ENCODE measurements at regions not wholly inside any gene's neighbourhood (a gene's known extent, or its start where the extent isn't known, plus 50 kb on each side); places are given as distances from the start of the nearest gene placed in this dataset.

DNA sequence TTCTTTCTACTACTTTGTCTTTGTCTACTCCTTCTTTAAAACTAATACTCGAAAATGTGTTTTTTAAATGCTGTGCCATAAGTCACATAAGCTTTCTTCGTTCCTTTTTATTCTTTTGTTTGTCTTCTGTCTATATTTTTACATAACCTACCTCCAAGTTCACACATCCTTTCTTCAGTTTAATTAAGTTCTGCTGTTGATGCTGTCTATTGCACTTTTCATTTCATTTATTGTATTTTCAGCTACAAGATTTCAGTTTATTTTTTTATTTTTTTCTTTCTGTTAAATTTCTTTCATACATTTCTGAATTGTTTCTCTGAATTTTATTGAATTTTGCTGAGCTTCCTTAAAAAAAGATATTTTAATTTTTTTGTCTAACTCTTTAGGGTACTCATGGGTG, 878.2 kb downstream of the MAT2B start:
- TF ChIP-seq, protein P1, sequence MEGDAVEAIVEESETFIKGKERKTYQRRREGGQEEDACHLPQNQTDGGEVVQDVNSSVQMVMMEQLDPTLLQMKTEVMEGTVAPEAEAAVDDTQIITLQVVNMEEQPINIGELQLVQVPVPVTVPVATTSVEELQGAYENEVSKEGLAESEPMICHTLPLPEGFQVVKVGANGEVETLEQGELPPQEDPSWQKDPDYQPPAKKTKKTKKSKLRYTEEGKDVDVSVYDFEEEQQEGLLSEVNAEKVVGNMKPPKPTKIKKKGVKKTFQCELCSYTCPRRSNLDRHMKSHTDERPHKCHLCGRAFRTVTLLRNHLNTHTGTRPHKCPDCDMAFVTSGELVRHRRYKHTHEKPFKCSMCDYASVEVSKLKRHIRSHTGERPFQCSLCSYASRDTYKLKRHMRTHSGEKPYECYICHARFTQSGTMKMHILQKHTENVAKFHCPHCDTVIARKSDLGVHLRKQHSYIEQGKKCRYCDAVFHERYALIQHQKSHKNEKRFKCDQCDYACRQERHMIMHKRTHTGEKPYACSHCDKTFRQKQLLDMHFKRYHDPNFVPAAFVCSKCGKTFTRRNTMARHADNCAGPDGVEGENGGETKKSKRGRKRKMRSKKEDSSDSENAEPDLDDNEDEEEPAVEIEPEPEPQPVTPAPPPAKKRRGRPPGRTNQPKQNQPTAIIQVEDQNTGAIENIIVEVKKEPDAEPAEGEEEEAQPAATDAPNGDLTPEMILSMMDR (IDR thresholded peaks at IDR 0.05): no peak
- Histone ChIP-seq H3K27ac (no peak overlapping the region), H3K4me3 (no peak overlapping the region)
- DNase-seq (ENCODE audit: low spot score): no peak

DNA sequence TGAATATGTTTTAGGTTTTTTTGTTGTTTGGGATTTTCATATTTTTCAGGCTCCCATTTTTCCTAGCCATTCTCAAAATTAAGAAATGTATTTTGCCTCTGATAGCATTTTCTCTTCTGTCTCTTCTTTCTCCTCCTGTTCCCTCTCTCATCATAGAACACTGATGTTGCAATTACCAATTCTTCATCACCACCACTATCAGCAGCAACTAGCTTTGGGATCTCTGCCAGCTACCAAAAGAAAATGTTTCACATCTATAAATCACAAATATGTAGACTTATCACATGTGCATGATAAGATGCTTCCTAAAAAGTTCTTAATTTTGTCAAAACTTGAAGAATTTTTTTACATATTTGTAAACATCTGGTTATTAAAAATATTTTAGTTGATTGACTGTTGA, 887.1 kb downstream of the MAT2B start:
- TF ChIP-seq, protein P1 (IDR thresholded peaks at IDR 0.05): no peak
- H3K4me3 ChIP-seq: no peak overlapping the region
- no peak overlapping the region for H3K27ac ChIP-seq
- no peak for DNase-seq (ENCODE audit: low spot score)

DNA sequence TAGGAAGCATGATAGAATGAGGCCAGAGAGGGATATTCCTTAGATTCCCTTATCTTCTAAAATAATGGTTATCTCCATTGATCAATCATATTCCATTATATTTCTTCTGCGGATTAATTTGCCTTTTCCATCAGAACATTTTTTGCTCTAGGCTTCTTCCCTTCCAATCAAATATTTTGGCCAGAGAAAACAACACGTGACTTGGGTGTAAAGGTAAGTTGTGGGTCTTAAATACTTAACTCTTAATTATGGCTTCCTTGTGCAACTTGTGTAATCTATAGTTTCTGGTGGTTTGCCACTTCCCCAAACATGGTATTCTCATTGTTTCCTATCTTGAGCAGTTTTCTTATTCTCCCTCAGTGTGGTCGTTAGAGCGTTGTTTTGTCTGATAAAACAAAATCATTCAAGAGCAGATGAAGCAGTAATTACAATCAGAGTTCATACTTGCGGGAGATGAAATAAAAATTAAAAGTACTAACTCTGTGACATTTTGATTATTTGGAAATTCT, 889.3 kb downstream of the MAT2B start:
- TF ChIP-seq, protein P1 (IDR thresholded peaks at IDR 0.05): no peak
- no peak overlapping the region for H3K27ac ChIP-seq
- H3K4me3 ChIP-seq: no peak overlapping the region
- no peak for DNase-seq (ENCODE audit: low spot score)

DNA sequence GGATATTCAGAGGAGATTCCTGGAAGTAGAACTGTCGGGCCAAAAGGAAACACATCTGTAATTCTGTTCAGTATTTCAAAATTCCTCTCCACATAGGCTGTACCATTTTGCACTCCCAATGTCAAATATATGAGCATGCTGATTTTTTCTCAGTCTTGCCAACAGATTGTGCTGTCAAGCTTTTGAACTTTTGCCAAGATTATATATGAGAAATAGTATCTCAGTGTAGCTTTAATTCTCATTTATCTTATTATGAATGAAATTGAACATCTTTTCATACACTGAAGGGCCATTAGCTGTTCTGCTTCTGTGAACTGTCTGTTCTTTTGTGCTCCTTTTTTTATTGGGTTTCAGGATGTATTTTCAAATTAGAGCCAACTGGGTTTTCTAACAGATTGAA, 907.1 kb downstream of the MAT2B start:
- TF ChIP-seq, protein P1 (IDR thresholded peaks at IDR 0.05): no peak
- Histone ChIP-seq H3K4me3 (no peak overlapping the region), H3K27ac (no peak overlapping the region)
- DNase-seq (ENCODE audit: low spot score): no peak

DNA sequence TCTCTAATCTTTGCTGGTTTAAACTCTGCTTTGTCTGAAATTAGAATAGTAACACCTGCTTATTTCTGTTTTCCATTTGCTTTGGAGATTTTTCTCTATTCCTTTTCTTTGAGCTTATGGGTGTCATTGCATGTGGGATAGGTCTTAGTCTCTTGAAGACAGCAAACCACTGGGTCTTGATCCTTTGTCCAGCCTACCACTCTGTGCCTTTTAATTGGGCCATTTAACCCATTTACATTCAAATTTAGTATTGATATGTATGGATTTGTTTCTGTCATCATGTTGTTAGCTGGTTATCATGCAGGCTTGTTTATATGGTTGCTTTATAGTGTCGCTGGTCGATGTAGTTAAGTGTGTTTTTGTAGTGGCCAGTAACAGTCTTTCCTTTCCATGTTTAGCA, 914.7 kb downstream of the MAT2B start:
- TF ChIP-seq, protein P1 (IDR thresholded peaks at IDR 0.05): no peak
- H3K4me3 ChIP-seq: no peak overlapping the region
- no peak for DNase-seq (ENCODE audit: low spot score)
- no peak overlapping the region for H3K27ac ChIP-seq

DNA sequence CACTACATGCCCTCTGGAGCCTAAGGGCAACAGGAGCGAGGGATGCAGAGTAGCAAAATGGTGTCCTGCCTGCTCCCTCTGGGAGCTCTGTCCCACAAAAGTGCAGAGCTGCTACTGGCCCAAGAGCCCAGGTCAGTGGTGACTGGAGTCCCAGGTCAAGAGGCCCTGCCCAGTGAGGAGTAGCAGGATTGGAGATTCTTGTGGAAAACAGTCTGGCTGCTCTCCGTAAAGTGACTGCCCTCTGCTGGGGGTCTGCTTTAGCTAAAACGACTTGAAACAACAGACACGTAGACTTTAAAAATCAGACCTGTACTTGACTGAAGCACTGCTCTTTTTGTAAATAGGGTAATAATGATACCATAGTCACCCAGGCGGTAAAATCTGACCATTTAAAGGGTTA, 917.0 kb downstream of the MAT2B start:
- H3K4me3 ChIP-seq: no peak overlapping the region
- no peak overlapping the region for H3K27ac ChIP-seq
- TF ChIP-seq, protein P1 (IDR thresholded peaks at IDR 0.05): no peak
- DNase-seq (ENCODE audit: low spot score): no peak

DNA sequence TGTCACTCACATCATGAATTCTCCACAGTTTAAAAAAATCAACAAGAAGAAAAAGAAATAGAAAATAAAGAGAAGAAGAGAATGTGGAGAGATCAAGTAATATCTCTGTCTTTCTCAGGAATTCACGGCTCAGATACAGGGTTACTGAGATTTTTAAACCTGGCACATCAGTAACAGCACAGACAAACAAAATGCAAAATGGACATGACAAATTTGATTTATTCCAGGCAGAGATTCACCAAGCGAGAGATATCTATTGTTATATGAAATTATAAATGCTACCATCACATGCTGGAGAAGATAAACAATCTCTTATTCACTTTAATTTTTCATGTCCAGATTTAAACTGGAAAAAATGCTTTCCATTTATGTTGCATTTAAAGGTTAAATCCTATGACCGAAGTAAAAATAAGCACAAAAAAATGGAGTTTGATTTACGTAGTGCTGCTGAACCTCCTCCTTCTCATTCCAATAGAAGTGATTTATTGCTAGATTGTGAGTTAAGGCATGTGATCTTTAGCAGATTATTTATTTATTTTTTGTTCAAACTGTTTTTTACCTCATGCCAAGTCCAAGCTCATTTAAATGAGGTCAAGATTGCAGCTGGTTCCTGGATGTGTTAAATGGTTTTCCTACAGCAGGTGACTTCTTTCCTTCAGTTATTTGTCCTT, 926.4 kb downstream of the MAT2B start:
- Histone ChIP-seq H3K27ac (no peak overlapping the region), H3K4me3 (no peak overlapping the region)
- DNase-seq (ENCODE audit: low spot score): no peak
- TF ChIP-seq, protein P1 (IDR thresholded peaks at IDR 0.05): no peak
